Ectodermal cell (in vitro differentiated cells): ENCODE measurements at regions not wholly inside any gene's neighbourhood (a gene's known extent, or its start where the extent isn't known, plus 50 kb on each side); places are given as distances from the start of the nearest gene placed in this dataset.

Source experiments
- H3K27ac ChIP-seq: 2 replicates; pipeline ENCODE4 v1.7.0; 2013; ENCODE audit warnings: mild to moderate bottlenecking, low read depth, low read length; ENCODE audit not compliant: insufficient read depth, poor library complexity, severe bottlenecking
- H3K27me3 ChIP-seq: 2 replicates; pipeline ENCODE4 v1.7.0; 2013; ENCODE audit warnings: mild to moderate bottlenecking, low read length; ENCODE audit not compliant: insufficient read depth, control insufficient read depth, poor library complexity, severe bottlenecking
- H3K36me3 ChIP-seq: one replicate; pipeline ENCODE4 v1.7.0; 2013; ENCODE audit warnings: low read length; ENCODE audit not compliant: control insufficient read depth, insufficient read depth
- H3K4me1 ChIP-seq: one replicate; pipeline ENCODE4 v1.7.0; 2013; ENCODE audit warnings: low read length; ENCODE audit not compliant: control insufficient read depth, insufficient read depth
- H3K4me3 ChIP-seq: 2 replicates; pipeline ENCODE4 v1.7.0; 2013; ENCODE audit warnings: low read depth, low read length, control low read depth; ENCODE audit not compliant: insufficient read depth
- H3K9me3 ChIP-seq: 2 replicates; pipeline ENCODE4 v1.7.0; 2013; ENCODE audit warnings: mild to moderate bottlenecking, low read length, moderate library complexity; ENCODE audit not compliant: control insufficient read depth
- WGBS, 2 experiments: methylation state at CpG; one replicate each; pipeline ENCODE4 v1.1.7; 2013; ENCODE audit warnings: missing lambda C conversion rate in 2 of 2; 5-methylcytosine and 5-hydroxymethylcytosine counted together

GRCh38 chr13:44088411-44088810 is 208.7 kb downstream of the LACC1 start:
- Histone ChIP-seq H3K9me3 (no peaks in the 10 kb centered on the region), H3K4me1 (no peaks in the 10 kb centered on the region), H3K27ac (no peak overlapping the region), H3K36me3 (no peaks in the 10 kb centered on the region), H3K4me3 (no peak overlapping the region), H3K27me3 (no peaks in the 10 kb centered on the region)
- WGBS, 2 experiments, result 94 to 95% methylated on average over 3 of the region's 4 CpGs

GRCh38 chr13:44088991-44089413 is 209.3 kb downstream of the LACC1 start:
- Histone ChIP-seq H3K27ac (no peak overlapping the region), H3K9me3 (no peaks in the 10 kb centered on the region), H3K36me3 (no peaks in the 10 kb centered on the region), H3K27me3 (no peaks in the 10 kb centered on the region), H3K4me3 (no peak overlapping the region), H3K4me1 (no peaks in the 10 kb centered on the region)
- 95 to 99% methylated on average over 4 of the region's 4 CpGs for WGBS, 2 experiments

- no peaks in the 10 kb centered on the region for H3K27me3 ChIP-seq
- no peaks in the 10 kb centered on the region for H3K36me3 ChIP-seq
- H3K27ac ChIP-seq, result no peak overlapping the region
- H3K4me3 ChIP-seq, result no peak overlapping the region
- H3K4me1 ChIP-seq, result no peaks in the 10 kb centered on the region
- no peaks in the 10 kb centered on the region for H3K9me3 ChIP-seq
- WGBS, 2 experiments, result 97% methylated on average over 2 of the region's 2 CpGs
Measured at GRCh38 chr13:44089452-44089851, 209.7 kb downstream of the LACC1 start.

- 93 to 99% methylated on average over 1 to 3 of the region's 4 CpGs for whole genome bisulfite sequencing, 2 experiments
- Histone ChIP-seq H3K4me3 (no peak overlapping the region), H3K27ac (no peak overlapping the region), H3K9me3 (no peaks in the 10 kb centered on the region), H3K27me3 (no peaks in the 10 kb centered on the region), H3K36me3 (no peaks in the 10 kb centered on the region), H3K4me1 (no peaks in the 10 kb centered on the region)
Measured at GRCh38 chr13:44092078-44092970, 212.6 kb downstream of the LACC1 start.

GRCh38 chr13:44093607-44094564 is 214.2 kb downstream of the LACC1 start:
- no peaks in the 10 kb centered on the region for H3K9me3 ChIP-seq
- 97 to 98% methylated on average over 4 of the region's 4 CpGs for WGBS, 2 experiments
- H3K27me3 ChIP-seq, result no peaks in the 10 kb centered on the region
- H3K4me1 ChIP-seq, result no peaks in the 10 kb centered on the region
- H3K27ac ChIP-seq, result no peak overlapping the region
- no peak overlapping the region for H3K4me3 ChIP-seq
- H3K36me3 ChIP-seq, result no peaks in the 10 kb centered on the region

GRCh38 chr13:44096901-44097300 is 217.2 kb downstream of the LACC1 start:
- no peaks in the 10 kb centered on the region for H3K36me3 ChIP-seq
- H3K4me3 ChIP-seq, result no peak overlapping the region
- H3K4me1 ChIP-seq, result no peaks in the 10 kb centered on the region
- H3K27ac ChIP-seq, result no peak overlapping the region
- H3K9me3 ChIP-seq, result no peaks in the 10 kb centered on the region
- H3K27me3 ChIP-seq, result no peaks in the 10 kb centered on the region

- H3K27me3 ChIP-seq, result no peaks in the 10 kb centered on the region
- no peaks in the 10 kb centered on the region for H3K36me3 ChIP-seq
- no peak overlapping the region for H3K27ac ChIP-seq
- no peaks in the 10 kb centered on the region for H3K4me1 ChIP-seq
- H3K9me3 ChIP-seq, result no peaks in the 10 kb centered on the region
- WGBS, 2 experiments, result 95 to 98% methylated on average over 1 of the region's 2 CpGs
- H3K4me3 ChIP-seq, result no peak overlapping the region
Measured at GRCh38 chr13:44098559-44098958, 218.9 kb downstream of the LACC1 start.

- Histone ChIP-seq H3K4me1 (no peaks in the 10 kb centered on the region), H3K27me3 (no peaks in the 10 kb centered on the region), H3K27ac (no peak overlapping the region), H3K36me3 (no peaks in the 10 kb centered on the region), H3K4me3 (no peak overlapping the region), H3K9me3 (no peaks in the 10 kb centered on the region)
- 82 to 95% methylated on average over 1 of the region's 2 CpGs for WGBS, 2 experiments
Measured at GRCh38 chr13:44101347-44102083, 221.8 kb downstream of the LACC1 start.

- H3K27ac ChIP-seq, result no peak overlapping the region
- H3K4me3 ChIP-seq, result no peak overlapping the region
- no peaks in the 10 kb centered on the region for H3K27me3 ChIP-seq
- WGBS, 2 experiments, result 93 to 94% methylated on average over 8 to 9 of the region's 10 CpGs
- H3K9me3 ChIP-seq, result no peaks in the 10 kb centered on the region
- no peaks in the 10 kb centered on the region for H3K36me3 ChIP-seq
- H3K4me1 ChIP-seq, result no peaks in the 10 kb centered on the region
Measured at GRCh38 chr13:44103429-44104196, 223.9 kb downstream of the LACC1 start.
